Testis (tissue), 2 donors: ENCODE measurements at regions not wholly inside any gene's neighbourhood (a gene's known extent, or its start where the extent isn't known, plus 50 kb on each side); places are given as distances from the start of the nearest gene placed in this dataset.

Source experiments
- DNase-seq: peaks from one replicate; pipeline ENCODE4 v3.0.0-alpha.2; 2019
- H3K27ac ChIP-seq, 2 donors: fragments of 200-600 bp; sonication (generic); one replicate each; pipeline ENCODE4 v1.5.1; 2019
- H3K27me3 ChIP-seq: fragments of 200-600 bp; sonication (generic); one replicate; pipeline ENCODE4 v1.5.1; 2019
- H3K36me3 ChIP-seq: fragments of 200-600 bp; sonication (generic); one replicate; pipeline ENCODE4 v1.5.1; 2017; ENCODE audit warnings: low read depth; ENCODE audit errors: missing control alignments
- H3K4me1 ChIP-seq: fragments of 200-600 bp; sonication (generic); one replicate; pipeline ENCODE4 v1.5.1; 2019
- H3K4me3 ChIP-seq, 2 donors: fragments of 200-600 bp; sonication (generic); one replicate each; pipeline ENCODE4 v1.5.1; 2017 to 2019
- H3K9me3 ChIP-seq: fragments of 200-600 bp; sonication (generic); one replicate; pipeline ENCODE4 v1.5.1; 2017
- CTCF ChIP-seq, 3 experiments: fragments of 450-650 bp in 2 of 3; fragments of 200-600 bp in 1 of 3; sonication (generic) in 1 of 3; IDR thresholded peaks; one replicate each; pipeline ENCODE4 v1.5.1; 2016 to 2019; ENCODE audit warnings: antibody characterized with exemption in 3 of 3, mild to moderate bottlenecking in 2 of 3, moderate library complexity in 1 of 3
- POLR2A ChIP-seq: fragments of 450-650 bp; IDR thresholded peaks from one replicate; pipeline ENCODE4 v1.6.1; 2017; ENCODE audit warnings: antibody characterized with exemption, mild to moderate bottlenecking, moderate library complexity
- WGBS, 2 donors: methylation state at CpG; one replicate each; pipeline ENCODE4 v1.1.5; 2018; 5-methylcytosine and 5-hydroxymethylcytosine counted together
- intact Hi-C: fragments of 100-400 bp; cut with DNase I; formaldehyde crosslinking; loops from one replicate; pipeline ENCODE4 v1.15.1; 2023; ENCODE audit warnings: low total_unique reads

- intact Hi-C loops = no loop called here
- no peak for DNase-seq
- Histone ChIP-seq H3K27me3 (no peaks in the 10 kb centered on the region), H3K27ac (no peak overlapping the region), H3K4me3 (no peak overlapping the region), H3K36me3 (no peaks in the 10 kb centered on the region), H3K4me1 (no peaks in the 10 kb centered on the region), H3K9me3 (no peaks in the 10 kb centered on the region)
- TF ChIP-seq POLR2A = no peak
- TF ChIP-seq CTCF (IDR thresholded peaks at IDR 0.05) = no peak
- 60 to 72% methylated on average over 7 of the region's 7 CpGs for WGBS, 2 donors
Observed at GRCh38 chr4:123545667-123546572, 149.3 kb downstream of the SPRY1 start.

- WGBS, 2 donors = 54 to 58% methylated on average over 9 of the region's 9 CpGs
- TF ChIP-seq POLR2A (no peak), CTCF (IDR thresholded peaks at IDR 0.05) (no peak)
Observed at GRCh38 chr4:123546573-123547060, 150.0 kb downstream of the SPRY1 start.

GRCh38 chr4:123547216-123548165 is 150.9 kb downstream of the SPRY1 start:
- H3K4me3 ChIP-seq = peak overlapping the region in 1 of 2 donors; percentile 17
- TF ChIP-seq POLR2A = no peak
- no peak for TF ChIP-seq CTCF (IDR thresholded peaks at IDR 0.05)
- intact Hi-C loops = no loop called here
- 62 to 70% methylated on average over 26 of the region's 26 CpGs for WGBS, 2 donors
- DNase-seq = no peak
- H3K36me3 ChIP-seq = no peaks in the 10 kb centered on the region
- H3K27me3 ChIP-seq = no peaks in the 10 kb centered on the region
- no peak overlapping the region for H3K27ac ChIP-seq
- H3K4me1 ChIP-seq = no peaks in the 10 kb centered on the region
- no peaks in the 10 kb centered on the region for H3K9me3 ChIP-seq

More at GRCh38 chr4:123546573-123547060, 150.0 kb downstream of the SPRY1 start:
- Histone ChIP-seq H3K4me1 (no peaks in the 10 kb centered on the region), H3K36me3 (no peaks in the 10 kb centered on the region), H3K9me3 (no peaks in the 10 kb centered on the region), H3K27ac (no peak overlapping the region), H3K27me3 (no peaks in the 10 kb centered on the region), H3K4me3 (peak overlapping the region in 1 of 2 donors; percentile 17)
- no peak for DNase-seq
- intact Hi-C loops = no loop called here

- DNase-seq = no peak
- TF ChIP-seq CTCF (IDR thresholded peaks at IDR 0.05) = no peak
- TF ChIP-seq POLR2A = no peak
- WGBS, 2 donors = 79 to 82% methylated on average over 4 of the region's 4 CpGs
- Histone ChIP-seq H3K27me3 (no peaks in the 10 kb centered on the region), H3K9me3 (no peaks in the 10 kb centered on the region), H3K4me1 (peaks cover 24% of the 10 kb centered on the region), H3K27ac (no peak overlapping the region), H3K36me3 (no peaks in the 10 kb centered on the region), H3K4me3 (no peak overlapping the region)
- intact Hi-C loops = no loop called here
Observed at GRCh38 chr4:123553279-123553678, 156.7 kb downstream of the SPRY1 start.
